GM23248 (cell line): ENCODE measurements at regions not wholly inside any gene's neighbourhood (a gene's known extent, or its start where the extent isn't known, plus 50 kb on each side); places are given as distances from the start of the nearest gene placed in this dataset.

ENCODE experiments used
- DNase-seq: peaks from one replicate; pipeline ENCODE4 v3.0.0-alpha.2; 2015
- H2AFZ ChIP-seq: fragments of 200-600 bp; sonication (generic); 2 replicates; pipeline ENCODE4 v1.6.1; 2016; ENCODE audit warnings: antibody characterized with exemption
- H3F3A ChIP-seq: fragments of 200-600 bp; sonication (generic); 2 replicates; pipeline ENCODE4 v1.6.1; 2016; ENCODE audit warnings: mild to moderate bottlenecking, antibody characterized with exemption, mixed run types; ENCODE audit not compliant: insufficient read depth
- H3K27ac ChIP-seq: fragments of 200-600 bp; sonication (generic); 2 replicates; pipeline ENCODE4 v1.5.1; 2016; ENCODE audit warnings: mild to moderate bottlenecking
- H3K27me3 ChIP-seq: fragments of 200-600 bp; sonication (generic); replicated peaks from 2 replicates; pipeline ENCODE4 v1.6.1; 2016; ENCODE audit warnings: mild to moderate bottlenecking; ENCODE audit not compliant: insufficient read depth
- H3K36me3 ChIP-seq: fragments of 200-600 bp; sonication (generic); 2 replicates; pipeline ENCODE4 v1.6.1; 2016; ENCODE audit warnings: low read depth, mild to moderate bottlenecking
- H3K4me1 ChIP-seq: fragments of 200-600 bp; sonication (generic); 2 replicates; pipeline ENCODE4 v1.6.1; 2016; ENCODE audit warnings: mild to moderate bottlenecking; ENCODE audit not compliant: insufficient read depth
- H3K4me2 ChIP-seq: fragments of 200-600 bp; sonication (generic); one replicate; pipeline ENCODE4 v1.6.1; 2016; ENCODE audit warnings: mild to moderate bottlenecking; ENCODE audit not compliant: unreplicated experiment
- H3K4me3 ChIP-seq: fragments of 200-600 bp; sonication (generic); 2 replicates; pipeline ENCODE4 v1.5.1; 2016; ENCODE audit warnings: mild to moderate bottlenecking
- H3K79me2 ChIP-seq: fragments of 200-600 bp; sonication (generic); 2 replicates; pipeline ENCODE4 v1.6.1; 2016; ENCODE audit warnings: mild to moderate bottlenecking; ENCODE audit not compliant: insufficient read depth
- H3K9ac ChIP-seq: fragments of 200-600 bp; sonication (generic); 2 replicates; pipeline ENCODE4 v1.6.1; 2016; ENCODE audit warnings: mild to moderate bottlenecking
- H3K9me2 ChIP-seq: fragments of 200-600 bp; sonication (generic); 2 replicates; pipeline ENCODE4 v1.6.1; 2016; ENCODE audit warnings: mixed run types, mild to moderate bottlenecking, moderate library complexity; ENCODE audit not compliant: insufficient read depth
- H3K9me3 ChIP-seq: fragments of 200-600 bp; sonication (generic); one replicate; pipeline ENCODE4 v1.6.1; 2017; ENCODE audit warnings: low read depth
- H4K20me1 ChIP-seq: fragments of 200-600 bp; sonication (generic); 2 replicates; pipeline ENCODE4 v1.6.0; 2016; ENCODE audit not compliant: insufficient read depth
- EZH2 ChIP-seq: fragments of 200-600 bp; sonication (generic); IDR thresholded peaks from 2 replicates; pipeline ENCODE4 v1.6.1; 2018; ENCODE audit warnings: antibody characterized with exemption, mild to moderate bottlenecking; ENCODE audit not compliant: insufficient read depth, poor library complexity, severe bottlenecking
- EZH2phosphoT487 ChIP-seq: fragments of 200-600 bp; sonication (generic); IDR thresholded peaks from 2 replicates; pipeline ENCODE4 v1.6.1; 2018; ENCODE audit warnings: antibody characterized with exemption, moderate library complexity, mild to moderate bottlenecking, low read depth; ENCODE audit not compliant: insufficient read depth
- WGBS, 2 experiments: methylation state at CpG; one replicate each; pipeline ENCODE4 v1.1.6; 2015 to 2017; ENCODE audit warnings: low lambda C conversion rate in 2 of 2, low coverage in 1 of 2; ENCODE audit errors: missing lambda C conversion rate in 2 of 2; 5-methylcytosine and 5-hydroxymethylcytosine counted together
- in situ Hi-C: fragments of 300-500 bp; cut with MboI; formaldehyde crosslinking; loops from 2 replicates; pipeline ENCODE4 v1.15.0; 2020

GRCh38 chr14:53788566-53788965 is 168.1 kb downstream of the BMP4 start:
- Histone ChIP-seq H3K4me2 (no peak overlapping the region), H3K4me3 (no peak overlapping the region), H3K9ac (no peak overlapping the region), H4K20me1 (no peaks in the 10 kb centered on the region), H3K79me2 (no peaks in the 10 kb centered on the region), H3K36me3 (no peaks in the 10 kb centered on the region), H3K9me3 (no peaks in the 10 kb centered on the region), H3F3A (no peaks in the 10 kb centered on the region), H3K27ac (no peak overlapping the region), H3K27me3 (no peaks in the 10 kb centered on the region; the same call in 1 of the 2 replicates), H3K9me2 (no peaks in the 10 kb centered on the region), H3K4me1 (no peaks in the 10 kb centered on the region), H2AFZ (no peak overlapping the region)
- DNase-seq, result no peak
- 72 to 74% methylated on average over 5 of the region's 5 CpGs for WGBS, 2 experiments
- in situ Hi-C loops, result no loop called here
- TF ChIP-seq EZH2phosphoT487 (no peak), EZH2 (no peak)

- Histone ChIP-seq H3K4me2 (no peak overlapping the region), H3K27me3 (no peaks in the 10 kb centered on the region; the same call in 1 of the 2 replicates), H3K27ac (no peak overlapping the region), H3K4me1 (no peaks in the 10 kb centered on the region), H2AFZ (no peak overlapping the region), H3K9me3 (no peaks in the 10 kb centered on the region), H3K79me2 (no peaks in the 10 kb centered on the region), H3K4me3 (no peak overlapping the region), H3F3A (no peaks in the 10 kb centered on the region), H3K36me3 (no peaks in the 10 kb centered on the region), H3K9me2 (no peaks in the 10 kb centered on the region), H3K9ac (no peak overlapping the region), H4K20me1 (no peaks in the 10 kb centered on the region)
- DNase-seq, result no peak
- TF ChIP-seq EZH2 (no peak), EZH2phosphoT487 (no peak)
- in situ Hi-C loops, result no loop called here
Observed at GRCh38 chr14:53786045-53786444, 170.6 kb downstream of the BMP4 start.

GRCh38 chr14:53784688-53785087 is 171.9 kb downstream of the BMP4 start:
- 29 to 35% methylated on average over 3 of the region's 3 CpGs for WGBS, 2 experiments
- Histone ChIP-seq H3K4me3 (no peak overlapping the region), H3K9ac (no peak overlapping the region), H3K79me2 (no peaks in the 10 kb centered on the region), H3K9me3 (no peaks in the 10 kb centered on the region), H3K4me2 (no peak overlapping the region), H3F3A (no peaks in the 10 kb centered on the region), H2AFZ (no peak overlapping the region), H3K36me3 (no peaks in the 10 kb centered on the region), H3K4me1 (no peaks in the 10 kb centered on the region), H3K27me3 (no peaks in the 10 kb centered on the region), H4K20me1 (no peaks in the 10 kb centered on the region), H3K27ac (no peak overlapping the region), H3K9me2 (no peaks in the 10 kb centered on the region)
- in situ Hi-C loops, result no loop called here
- DNase-seq, result no peak
- no peak for TF ChIP-seq EZH2phosphoT487
- no peak for TF ChIP-seq EZH2

GRCh38 chr14:53783256-53783655 is 173.4 kb downstream of the BMP4 start:
- no peaks in the 10 kb centered on the region for H3K36me3 ChIP-seq
- H4K20me1 ChIP-seq, result no peaks in the 10 kb centered on the region
- in situ Hi-C loops, result no loop called here
- no peaks in the 10 kb centered on the region for H3F3A ChIP-seq
- no peak overlapping the region for H3K9ac ChIP-seq
- H3K79me2 ChIP-seq, result no peaks in the 10 kb centered on the region
- no peak overlapping the region for H2AFZ ChIP-seq
- H3K27me3 ChIP-seq, result no peaks in the 10 kb centered on the region; the same call in 1 of the 2 replicates
- TF ChIP-seq EZH2, result no peak
- no peak for TF ChIP-seq EZH2phosphoT487
- no peak overlapping the region for H3K4me2 ChIP-seq
- DNase-seq, result no peak
- H3K4me3 ChIP-seq, result no peak overlapping the region
- no peak overlapping the region for H3K27ac ChIP-seq
- H3K9me3 ChIP-seq, result no peaks in the 10 kb centered on the region
- no peaks in the 10 kb centered on the region for H3K9me2 ChIP-seq
- H3K4me1 ChIP-seq, result no peaks in the 10 kb centered on the region

DNA sequence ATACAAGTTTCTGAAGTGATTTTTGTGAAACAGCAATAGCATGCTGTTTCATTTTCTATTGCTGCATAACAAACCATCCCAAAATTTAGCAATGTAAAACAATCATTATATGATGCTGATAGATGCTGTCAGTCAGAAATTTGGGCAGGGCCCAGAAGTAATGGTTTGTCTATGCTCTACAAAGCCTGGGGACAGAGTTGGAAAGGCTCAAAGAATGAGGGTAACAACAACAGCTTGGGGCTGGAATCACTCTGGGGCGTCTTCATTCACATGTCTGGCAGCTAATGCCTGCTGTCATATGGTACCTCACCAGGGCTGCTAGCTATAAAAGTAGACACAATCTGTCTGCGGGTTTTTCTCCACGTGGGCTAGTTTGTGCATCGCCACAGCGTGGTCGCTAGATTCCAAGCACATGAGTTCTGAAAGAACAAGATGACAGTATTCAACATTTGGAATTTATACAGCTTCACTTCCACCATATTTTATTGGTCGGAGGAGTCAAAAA is 176.5 kb downstream of the BMP4 start:
- Histone ChIP-seq H3K4me2 (no peak overlapping the region), H3K27me3 (no peaks in the 10 kb centered on the region; the same call in 1 of the 2 replicates), H3F3A (no peaks in the 10 kb centered on the region), H3K79me2 (no peaks in the 10 kb centered on the region), H3K9me2 (no peaks in the 10 kb centered on the region), H4K20me1 (no peaks in the 10 kb centered on the region), H3K9ac (no peak overlapping the region), H3K4me1 (no peaks in the 10 kb centered on the region), H2AFZ (no peak overlapping the region), H3K27ac (no peak overlapping the region), H3K9me3 (no peaks in the 10 kb centered on the region), H3K36me3 (no peaks in the 10 kb centered on the region), H3K4me3 (no peak overlapping the region)
- in situ Hi-C loops, result no loop called here
- TF ChIP-seq EZH2phosphoT487, result no peak
- TF ChIP-seq EZH2, result no peak
- DNase-seq, result no peak
- 56 to 59% methylated on average over 7 of the region's 7 CpGs for WGBS, 2 experiments
